GM21529 (cell line): ENCODE measurements at regions not wholly inside any gene's neighbourhood (a gene's known extent, or its start where the extent isn't known, plus 50 kb on each side); places are given as distances from the start of the nearest gene placed in this dataset.

Source experiments
- ATAC-seq: cut with Tn5 transposase; IDR thresholded peaks from one replicate; pipeline ENCODE4 v1.9.1; 2021; ENCODE audit not compliant: unreplicated experiment

DNA sequence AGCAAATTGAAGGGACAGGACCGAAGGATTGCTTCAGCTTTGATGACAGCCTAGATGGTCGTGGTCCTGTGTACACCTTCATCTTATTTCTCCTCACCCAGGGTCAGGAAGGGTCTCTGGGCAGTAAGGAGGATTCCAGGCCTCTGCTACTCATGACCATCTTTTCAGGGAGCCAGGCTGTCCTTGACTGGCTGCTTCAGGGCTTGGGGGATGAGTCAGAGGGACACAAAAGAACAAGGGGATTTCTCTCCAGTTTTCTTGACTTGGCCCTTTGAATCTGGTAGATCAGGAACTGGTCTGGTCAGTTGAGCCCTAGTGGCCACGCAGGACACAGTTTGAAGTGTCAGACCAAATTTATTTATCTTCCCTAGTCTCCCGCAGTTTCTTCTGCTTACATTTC lies 402.1 kb upstream of the CHD6 start:
- no peak for ATAC-seq

DNA sequence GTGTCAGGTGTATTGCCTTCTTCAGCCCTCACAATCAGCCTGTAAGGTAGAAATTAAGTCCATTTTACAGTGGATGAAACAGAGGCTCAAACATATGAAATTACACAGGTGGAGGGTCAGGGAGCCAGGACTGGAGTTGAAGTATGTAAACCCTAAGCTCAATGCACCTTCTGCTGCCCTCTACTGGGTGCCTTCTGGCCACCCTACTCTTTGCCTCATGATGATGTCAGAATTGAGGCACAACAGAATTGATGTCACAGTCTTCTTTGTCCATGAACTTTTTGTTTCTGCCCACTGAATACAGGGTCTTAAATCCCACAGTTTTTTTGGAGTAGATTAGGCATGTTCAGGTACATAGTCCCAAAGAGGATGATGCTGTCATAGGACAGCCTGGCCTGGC lies 400.8 kb upstream of the CHD6 start:
- ATAC-seq: no peak

DNA sequence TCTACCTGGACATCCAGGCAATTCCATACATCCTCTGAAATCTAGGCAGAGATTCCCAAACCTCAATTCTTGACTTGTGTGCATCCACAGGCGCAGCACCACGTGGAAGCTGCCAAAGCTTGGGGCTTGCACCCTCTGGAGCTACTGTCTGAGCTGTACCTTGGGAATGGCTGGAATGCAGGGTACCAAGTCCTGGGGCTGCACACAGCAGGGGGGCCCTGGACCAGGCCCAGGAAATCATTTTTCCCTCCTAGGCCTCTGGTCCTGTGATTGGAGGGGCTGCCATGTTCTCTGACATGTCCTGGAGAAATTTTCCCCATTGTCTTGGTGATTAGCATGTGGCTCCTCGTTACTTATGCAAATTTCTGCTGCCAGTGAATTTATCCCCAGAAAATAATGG lies 391.9 kb upstream of the CHD6 start:
- ATAC-seq: no peak

DNA sequence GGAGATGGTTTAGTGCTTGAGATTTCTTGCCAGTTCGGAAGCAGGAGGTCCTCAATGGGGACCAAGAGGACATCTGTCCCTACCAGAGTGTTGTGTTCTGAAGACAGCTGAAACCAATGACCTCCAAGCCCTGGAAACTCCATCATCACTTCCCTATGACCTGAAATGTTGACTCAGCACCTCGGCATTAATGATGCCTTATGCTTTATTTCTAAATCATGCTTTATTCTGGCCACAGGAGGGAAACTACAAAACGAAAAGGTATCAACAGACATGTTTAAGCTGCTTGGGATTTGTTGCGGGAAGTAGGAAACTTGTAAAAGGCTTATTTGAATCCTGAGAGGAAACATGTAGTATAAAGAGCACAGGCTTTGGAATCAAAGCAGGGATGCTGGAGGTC lies 389.1 kb upstream of the CHD6 start:
- ATAC-seq: no peak

GRCh38 chr20:42005211-42005610 lies 387.0 kb upstream of the CHD6 start:
- no peak for ATAC-seq

GRCh38 chr20:42003380-42003779 lies 385.2 kb upstream of the CHD6 start:
- no peak for ATAC-seq

DNA sequence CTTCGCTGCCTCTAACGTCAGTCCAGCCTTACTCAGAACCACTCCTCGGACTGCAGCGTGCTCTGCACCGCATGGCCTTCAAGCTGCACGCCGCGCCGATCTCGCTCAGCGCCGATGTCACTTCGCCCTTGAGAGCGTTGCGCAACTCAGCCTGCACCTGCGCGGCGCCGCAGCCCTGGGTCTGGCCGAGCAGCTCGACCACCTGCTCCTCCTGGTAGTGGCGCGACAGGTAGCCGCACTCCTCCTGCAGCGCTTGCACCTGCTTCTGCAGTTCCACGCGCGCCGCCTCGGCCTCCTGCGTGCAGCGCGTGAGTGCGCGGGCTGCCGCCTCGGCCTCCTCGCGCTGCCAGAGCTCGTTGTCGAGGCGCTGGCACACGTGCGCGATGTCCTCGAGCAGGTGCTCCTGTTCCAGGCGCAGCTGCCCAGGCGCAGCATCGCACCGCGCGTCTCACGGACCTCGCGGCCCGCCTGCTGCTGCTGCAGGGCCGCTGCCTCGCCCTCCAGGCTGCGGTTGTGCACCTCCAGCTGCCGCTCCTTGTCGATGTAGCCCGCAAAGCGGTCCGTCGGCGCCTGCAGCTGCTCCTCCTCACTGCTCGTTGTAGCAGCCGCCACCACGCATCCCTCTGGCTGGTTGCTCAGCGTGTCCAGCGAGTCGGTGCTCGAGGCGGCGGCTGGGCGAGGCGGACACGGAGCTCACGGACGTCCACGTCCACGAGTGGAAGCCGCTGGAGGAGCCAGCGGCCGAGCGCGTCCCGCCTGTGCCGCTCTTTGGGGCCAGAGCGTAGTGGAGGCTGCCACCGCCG lies 380.6 kb upstream of the CHD6 start:
- no peak for ATAC-seq

- no peak for ATAC-seq
Measured at GRCh38 chr20:41996951-41997350, 378.8 kb upstream of the CHD6 start.

GRCh38 chr20:41992481-41992880 lies 374.3 kb upstream of the CHD6 start:
- no peak for ATAC-seq

GRCh38 chr20:41991412-41991811 lies 373.2 kb upstream of the CHD6 start:
- ATAC-seq: no peak

DNA sequence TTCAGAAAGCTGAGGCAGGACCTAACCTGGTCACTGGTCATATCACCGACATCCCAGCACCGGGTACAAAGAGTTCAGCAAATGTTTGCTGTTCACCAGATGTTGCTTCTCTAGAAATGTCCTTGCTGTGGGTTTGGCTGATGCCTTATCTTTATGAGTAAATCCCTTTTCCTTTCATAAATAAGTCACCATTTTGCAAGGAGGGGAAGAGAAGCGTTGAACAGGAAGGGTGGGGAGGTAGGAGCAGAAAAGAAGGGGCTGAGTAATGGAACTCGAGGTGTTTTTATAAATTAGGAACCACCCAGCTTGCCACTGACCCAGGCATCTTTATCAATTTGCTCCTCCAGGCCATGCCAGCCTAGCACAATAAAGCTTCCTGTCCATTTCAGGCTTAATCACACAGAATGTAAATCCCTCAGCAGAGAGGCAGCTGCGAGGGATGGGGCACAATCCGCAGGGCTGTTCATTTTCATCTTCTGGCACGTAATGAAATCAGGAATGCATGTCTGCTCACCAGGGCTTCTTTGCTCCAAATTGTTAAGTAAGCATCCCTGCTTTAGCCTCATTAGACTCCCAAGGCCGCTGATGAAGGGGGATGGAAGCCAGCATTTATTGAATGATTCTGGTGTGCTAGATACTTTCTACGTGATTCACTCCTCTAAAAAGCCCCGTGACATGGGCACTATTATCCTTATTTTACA lies 371.9 kb upstream of the CHD6 start:
- ATAC-seq: no peak

- ATAC-seq: no peak
Measured at GRCh38 chr20:41989039-41989679, 371.0 kb upstream of the CHD6 start.

- ATAC-seq: peak; percentile 80
Measured at GRCh38 chr20:41984031-41984430, 365.9 kb upstream of the CHD6 start.

- no peak for ATAC-seq
Measured at GRCh38 chr20:41983159-41983558, 365.0 kb upstream of the CHD6 start.

DNA sequence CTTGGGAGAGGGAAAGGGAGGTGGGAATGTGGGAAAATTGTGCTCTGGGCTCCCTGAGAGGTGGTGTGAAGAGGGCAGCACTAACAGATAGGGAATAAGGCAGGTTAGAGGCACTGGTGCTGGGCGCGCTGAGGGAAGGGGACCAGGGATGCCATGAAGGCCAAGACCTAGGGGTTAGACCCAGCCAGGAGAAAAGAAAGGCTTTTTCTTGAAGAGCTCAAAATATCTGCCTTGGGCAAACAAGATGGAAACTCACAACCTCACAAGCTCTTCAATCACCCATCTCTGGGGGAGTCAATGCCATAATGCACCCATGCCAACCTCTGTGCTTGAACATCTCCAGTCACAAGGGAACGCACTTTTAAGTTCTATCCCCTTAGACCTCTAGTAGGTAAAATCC lies 363.6 kb upstream of the CHD6 start:
- ATAC-seq: no peak

GRCh38 chr20:41978875-41979274 lies 360.7 kb upstream of the CHD6 start:
- no peak for ATAC-seq

- no peak for ATAC-seq
Measured at GRCh38 chr20:41978246-41978790, 360.1 kb upstream of the CHD6 start.

- ATAC-seq: no peak
Measured at GRCh38 chr20:41969656-41970055, 351.5 kb upstream of the CHD6 start.

DNA sequence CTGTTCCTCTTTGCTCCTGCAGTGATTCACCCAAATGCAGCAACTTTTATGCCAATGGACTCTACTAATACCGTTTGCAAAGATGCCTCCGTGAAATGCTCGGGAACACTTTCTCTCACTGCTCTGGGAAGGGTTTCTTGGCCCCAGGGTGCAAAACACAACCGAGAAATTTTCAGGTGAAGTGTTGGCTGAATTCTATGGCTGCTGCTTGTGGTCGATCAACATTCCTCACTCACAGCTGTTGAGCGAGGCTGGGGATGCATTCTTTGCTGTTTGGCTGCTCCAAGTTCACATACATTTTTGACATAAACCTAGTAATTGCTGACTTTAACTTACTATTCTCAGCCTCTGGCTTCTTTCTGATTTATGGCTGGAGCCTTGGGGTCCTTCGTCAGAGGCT lies 342.0 kb upstream of the CHD6 start:
- ATAC-seq: no peak

- no peak for ATAC-seq
Measured at GRCh38 chr20:41958391-41958790, 340.2 kb upstream of the CHD6 start.

GRCh38 chr20:41956338-41957074 lies 338.3 kb upstream of the CHD6 start:
- ATAC-seq: no peak
